Fibroblast of skin of right biceps (primary cell): ENCODE measurements at regions not wholly inside any gene's neighbourhood (a gene's known extent, or its start where the extent isn't known, plus 50 kb on each side); places are given as distances from the start of the nearest gene placed in this dataset.

Source experiments
- DNase-seq: peaks from one replicate; pipeline ENCODE4 v3.0.0-alpha.2; 2013

- no peak for DNase-seq
Observed at GRCh38 chr5:56340196-56340980, 107.3 kb upstream of the ANKRD55 start.

- DNase-seq = no peak
Observed at GRCh38 chr5:56339732-56340131, 106.6 kb upstream of the ANKRD55 start.

GRCh38 chr5:56337715-56338319, 104.7 kb upstream of the ANKRD55 start:
- peak; percentile 27 for DNase-seq

GRCh38 chr5:56335212-56335611, 102.1 kb upstream of the ANKRD55 start:
- DNase-seq = no peak

GRCh38 chr5:56330806-56331205, 97.7 kb upstream of the ANKRD55 start:
- DNase-seq = no peak

GRCh38 chr5:56330167-56330566, 97.0 kb upstream of the ANKRD55 start:
- no peak for DNase-seq

- no peak for DNase-seq
Observed at GRCh38 chr5:56329652-56330051, 96.5 kb upstream of the ANKRD55 start.

GRCh38 chr5:56328753-56329560, 95.8 kb upstream of the ANKRD55 start:
- peak; percentile 57 for DNase-seq

- DNase-seq = no peak
Observed at GRCh38 chr5:56327809-56328208, 94.7 kb upstream of the ANKRD55 start.

- no peak for DNase-seq
Observed at GRCh38 chr5:56326770-56327169, 93.6 kb upstream of the ANKRD55 start.

- no peak for DNase-seq
Observed at GRCh38 chr5:56326116-56326515, 93.0 kb upstream of the ANKRD55 start.

GRCh38 chr5:56325039-56325438, 91.9 kb upstream of the ANKRD55 start:
- DNase-seq = no peak

- DNase-seq = peak; percentile 73
Observed at GRCh38 chr5:56323505-56323904, 90.4 kb upstream of the ANKRD55 start.

GRCh38 chr5:56322592-56322991, 89.5 kb upstream of the ANKRD55 start:
- no peak for DNase-seq

- DNase-seq = no peak
Observed at GRCh38 chr5:56321236-56321881, 88.2 kb upstream of the ANKRD55 start.

- DNase-seq = no peak
Observed at GRCh38 chr5:56320686-56321085, 87.6 kb upstream of the ANKRD55 start.

GRCh38 chr5:56319526-56320181, 86.5 kb upstream of the ANKRD55 start:
- peak; percentile 74 for DNase-seq

GRCh38 chr5:56317923-56318561, 84.9 kb upstream of the ANKRD55 start:
- DNase-seq = no peak

GRCh38 chr5:56316299-56316994, 83.3 kb upstream of the ANKRD55 start:
- no peak for DNase-seq

GRCh38 chr5:56314529-56314928, 81.4 kb upstream of the ANKRD55 start:
- DNase-seq = peak; percentile 18

GRCh38 chr5:56313596-56313995, 80.5 kb upstream of the ANKRD55 start:
- DNase-seq = no peak
